HG03571 (cell line): ENCODE measurements at regions not wholly inside any gene's neighbourhood (a gene's known extent, or its start where the extent isn't known, plus 50 kb on each side); places are given as distances from the start of the nearest gene placed in this dataset.

Experiments used
- ATAC-seq: cut with Tn5 transposase; IDR thresholded peaks from one replicate; pipeline ENCODE4 v1.9.1; 2021; ENCODE audit not compliant: unreplicated experiment

DNA sequence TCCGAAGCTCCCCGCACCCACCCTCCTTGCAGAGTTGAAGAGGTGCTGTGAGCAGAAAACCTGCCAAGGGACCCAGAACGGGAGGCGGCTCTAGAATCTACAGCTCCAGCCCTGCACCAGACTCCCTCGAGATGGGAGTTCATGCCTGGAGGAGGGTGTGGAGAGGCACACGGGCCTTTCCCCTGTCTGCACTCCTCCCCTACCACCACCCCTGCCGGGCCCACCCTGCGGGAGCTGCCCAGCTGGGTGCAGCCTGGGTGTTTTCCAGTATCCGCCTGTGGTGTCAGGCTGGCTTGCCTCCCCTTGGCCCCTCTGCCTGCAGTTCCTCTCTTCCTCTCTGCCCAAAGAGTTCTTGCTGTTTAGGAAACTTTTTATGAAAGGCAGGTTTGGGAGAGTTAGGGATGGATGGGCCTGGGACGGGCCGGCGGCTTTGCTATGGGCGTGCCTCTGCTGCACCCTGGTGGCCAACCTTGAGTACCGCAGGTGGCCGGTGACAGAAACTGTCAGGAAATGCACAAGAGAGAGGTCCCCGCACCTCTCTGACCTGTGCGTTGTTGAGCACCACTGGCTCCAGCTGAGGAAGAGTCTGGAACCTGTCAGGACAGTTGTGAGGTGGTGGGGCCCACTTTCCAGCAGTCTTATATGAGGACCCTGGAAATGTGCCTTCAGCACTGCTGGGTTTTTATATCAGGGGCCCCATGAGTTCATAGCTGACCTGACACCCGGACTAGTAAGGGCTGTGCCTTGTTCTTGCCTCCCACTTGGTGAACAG lies 354.1 kb downstream of the SEC14L1 start:
- no peak for ATAC-seq

DNA sequence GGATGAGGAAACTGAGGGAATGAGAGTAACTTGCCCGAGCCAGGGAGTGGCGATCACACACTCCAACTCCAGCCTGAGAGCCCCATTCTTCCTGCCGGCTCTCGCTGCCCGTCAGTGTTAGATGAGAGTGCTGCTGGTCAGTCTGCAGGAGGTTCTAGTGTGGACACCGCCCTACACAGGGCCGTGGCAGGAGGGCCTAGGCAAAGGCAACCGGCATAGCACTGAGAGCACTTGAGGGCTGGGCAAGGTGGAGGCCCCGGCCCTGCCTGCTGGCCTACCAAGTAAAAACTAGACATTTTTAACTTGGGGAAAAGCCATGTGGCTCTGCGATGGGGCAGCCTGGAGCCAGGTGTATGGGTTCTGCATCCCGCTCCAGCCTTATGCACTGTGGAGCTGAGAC lies 354.8 kb downstream of the SEC14L1 start:
- ATAC-seq: no peak

DNA sequence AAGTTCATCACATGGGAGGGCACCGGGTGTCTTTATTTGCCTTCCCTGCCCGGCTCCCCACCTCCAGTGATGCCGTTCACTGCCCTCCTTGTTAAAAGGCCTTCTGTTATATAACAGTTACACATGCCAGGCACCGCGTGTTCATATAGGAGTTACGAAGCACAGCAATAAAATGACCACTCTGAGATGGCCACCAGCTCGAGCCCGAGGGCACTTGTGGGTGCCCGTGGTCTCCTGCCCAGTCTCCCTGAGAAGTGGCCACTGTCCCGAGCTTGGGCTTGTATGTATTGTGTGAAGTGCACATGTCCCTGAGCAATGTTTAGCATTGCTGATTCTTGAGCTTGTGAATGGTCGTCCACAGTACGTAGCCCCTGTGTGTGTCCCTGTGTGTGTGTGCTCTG lies 355.6 kb downstream of the SEC14L1 start:
- ATAC-seq: no peak

GRCh38 chr17:77496831-77497577 lies 356.2 kb downstream of the SEC14L1 start:
- ATAC-seq: no peak

DNA sequence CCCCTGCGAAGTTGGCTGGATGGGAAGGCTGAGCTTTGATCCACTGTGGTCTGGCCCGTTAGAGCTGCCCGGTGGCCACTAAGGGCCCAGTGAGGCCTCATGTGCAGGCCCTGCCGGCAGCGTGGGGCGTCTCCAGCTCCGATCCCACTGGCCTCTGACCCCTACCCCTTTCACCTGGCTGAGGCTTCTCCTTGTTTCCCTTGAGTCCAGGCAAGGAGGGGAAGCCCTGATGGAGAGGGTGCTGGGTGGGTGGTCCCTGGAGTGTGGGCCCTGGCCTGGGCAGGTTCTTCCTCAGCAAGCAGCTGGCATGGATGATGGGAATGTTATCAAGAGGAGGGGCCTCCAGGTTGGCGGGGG lies 356.8 kb downstream of the SEC14L1 start:
- no peak for ATAC-seq

- no peak for ATAC-seq
Observed at GRCh38 chr17:77498091-77498741, 357.4 kb downstream of the SEC14L1 start.

GRCh38 chr17:77498791-77499698 lies 358.3 kb downstream of the SEC14L1 start:
- no peak for ATAC-seq

DNA sequence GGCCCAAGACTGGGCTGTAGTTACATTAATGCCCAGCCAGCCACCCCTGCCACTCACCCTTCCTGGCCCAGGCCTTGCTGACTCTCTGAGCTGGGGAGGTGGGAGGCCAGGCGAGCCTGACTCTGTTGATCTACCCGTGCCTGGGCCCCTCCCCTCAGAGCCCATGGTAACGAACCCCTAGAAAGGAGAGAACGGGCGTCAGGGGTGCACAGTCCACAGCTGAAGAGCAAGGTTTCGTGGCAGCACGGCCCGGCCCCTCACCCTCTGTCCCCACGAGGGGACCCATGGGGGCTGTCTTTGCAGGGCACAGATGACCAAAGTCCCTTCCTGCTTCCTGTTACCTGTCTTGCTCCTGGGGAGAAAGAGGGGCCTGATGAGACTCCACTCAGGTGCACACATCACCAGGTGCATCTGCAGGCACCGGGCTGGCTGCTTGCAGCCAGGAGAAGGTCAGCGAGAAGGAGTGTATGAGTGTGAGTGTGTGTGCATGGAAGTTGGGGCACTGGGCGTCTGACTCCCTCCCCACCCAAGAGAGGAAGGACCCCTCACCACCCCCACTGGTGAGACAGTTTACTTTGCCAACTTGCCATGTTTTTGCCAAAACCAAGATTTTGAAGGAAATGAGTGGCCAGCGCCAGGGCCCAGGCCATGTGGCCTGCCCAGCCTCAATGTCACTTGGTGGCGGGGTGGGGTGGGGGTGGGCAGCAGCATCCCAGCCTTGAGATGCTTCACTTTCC lies 359.1 kb downstream of the SEC14L1 start:
- ATAC-seq: no peak

- ATAC-seq: no peak
Observed at GRCh38 chr17:77501101-77501566, 360.4 kb downstream of the SEC14L1 start.

DNA sequence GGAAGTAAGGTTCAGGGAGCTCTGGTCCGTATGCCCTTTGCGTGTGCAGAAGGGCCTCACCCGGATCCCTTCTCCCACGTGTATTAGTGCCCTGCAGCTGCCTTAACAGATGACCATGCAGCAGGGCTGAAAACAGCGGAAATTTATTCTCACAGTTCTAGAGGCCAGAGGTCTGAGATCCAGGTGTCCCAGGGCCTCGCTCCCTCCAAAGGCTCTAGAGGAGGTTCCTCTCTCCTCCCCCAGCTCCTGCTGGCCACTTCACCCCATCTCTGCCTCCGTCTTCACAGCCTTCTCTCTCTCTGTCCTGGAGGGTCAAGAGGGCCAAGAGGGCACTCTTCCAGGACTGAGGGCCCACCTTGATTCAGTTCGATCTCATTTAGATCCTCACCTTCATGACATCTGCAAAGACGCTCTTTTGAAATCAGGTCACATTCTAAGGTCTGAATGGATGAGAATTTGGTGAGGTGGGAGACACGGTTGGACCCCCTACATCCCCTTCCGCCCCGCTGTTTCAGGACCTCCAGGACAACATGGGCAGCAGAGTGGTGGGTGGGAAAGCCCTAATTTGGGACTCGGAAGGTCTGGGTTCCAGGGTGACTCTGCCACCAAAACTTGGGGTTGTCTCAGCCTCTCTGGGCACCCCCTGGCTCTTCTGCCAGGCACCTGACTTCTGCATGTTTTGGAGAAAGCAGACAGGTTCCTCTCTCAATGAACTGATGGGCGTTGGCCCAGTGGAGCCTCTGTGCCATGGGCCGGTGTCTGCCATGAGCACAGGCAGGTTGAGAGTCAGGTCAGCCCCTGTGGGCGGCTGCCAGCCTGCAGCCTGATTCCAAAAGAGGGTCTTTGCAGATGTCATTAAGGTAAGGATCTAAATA lies 361.2 kb downstream of the SEC14L1 start:
- ATAC-seq: no peak

GRCh38 chr17:77502626-77503292 lies 362.0 kb downstream of the SEC14L1 start:
- no peak for ATAC-seq

GRCh38 chr17:77503293-77503655 lies 362.5 kb downstream of the SEC14L1 start:
- no peak for ATAC-seq

DNA sequence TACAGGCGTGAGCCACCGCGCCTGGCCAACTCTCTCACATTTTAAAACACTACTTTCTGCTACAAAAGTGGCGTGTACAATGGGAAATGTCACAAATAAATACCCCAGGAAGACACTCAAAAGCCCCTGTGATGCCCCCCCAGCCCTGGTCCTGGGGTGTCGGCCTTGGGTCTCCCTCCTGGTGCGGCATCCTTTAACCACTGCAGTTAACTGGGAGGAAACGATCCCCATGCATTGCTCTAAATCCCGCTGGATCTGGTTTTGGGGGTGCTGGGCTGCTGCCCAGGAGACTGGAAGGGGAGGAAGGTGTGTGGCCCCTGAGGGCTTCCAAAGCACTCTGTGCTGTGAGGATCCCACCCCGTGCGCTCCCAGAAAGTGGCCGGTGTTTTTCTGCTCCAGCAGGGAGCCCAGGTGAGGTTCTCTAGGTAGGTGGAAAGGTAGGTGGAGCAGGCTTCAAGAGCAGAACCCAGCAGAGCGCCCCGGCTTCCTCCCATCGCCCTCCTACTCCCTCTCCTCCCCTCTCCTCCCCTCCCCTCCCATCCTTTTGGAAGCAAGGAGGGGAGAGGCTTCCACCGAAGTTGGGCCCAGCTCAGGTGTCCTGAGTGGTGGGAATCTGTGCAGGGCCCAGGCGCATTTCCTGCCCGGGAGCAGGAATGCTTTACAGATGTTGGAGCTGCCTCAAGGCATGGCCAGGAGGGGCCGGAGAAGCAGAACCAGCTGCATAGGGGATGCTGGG lies 363.3 kb downstream of the SEC14L1 start:
- no peak for ATAC-seq

- no peak for ATAC-seq
Observed at GRCh38 chr17:77504652-77505155, 363.9 kb downstream of the SEC14L1 start.

- no peak for ATAC-seq
Observed at GRCh38 chr17:77505181-77505639, 364.4 kb downstream of the SEC14L1 start.

- no peak for ATAC-seq
Observed at GRCh38 chr17:77506371-77506991, 365.7 kb downstream of the SEC14L1 start.
